K562 (cell line): ENCODE measurements at regions not wholly inside any gene's neighbourhood (a gene's known extent, or its start where the extent isn't known, plus 50 kb on each side); places are given as distances from the start of the nearest gene placed in this dataset.

Source experiments
- ATAC-seq: fragments of 200-7000 bp; cut with Tn5 transposase; 3 replicates; pipeline ENCODE4 v1.9.1; 2020; ENCODE audit warnings: moderate library complexity
- BruUV-seq: library from RNA; stranded (reverse); fragments of 400-500 nt; replicated peaks from 2 replicates; lab custom pipeline; 2021; lab: Mats Ljungman, UMichigan
- CTCF ChIA-PET: fragments of 300-600 bp; formaldehyde crosslinking; extraction: SDS; loops from one replicate; lab custom pipeline; 2021; ENCODE audit warnings: low intra/inter-chr PET ratio; lab: Yijun Ruan, JAX
- POLR2A ChIA-PET: fragments of 300-600, 350-650 bp; sonication (Branson Sonifier 250); formaldehyde crosslinking; extraction: SDS; loops from one replicate; lab custom pipeline; 2021; ENCODE audit warnings: antibody characterized with exemption, inconsistent platforms; lab: Yijun Ruan, JAX
- DNase-seq, 4 experiments: peaks; one replicate each; pipeline versions ENCODE4 v3.0.0 to v3.0.0-alpha.2; 2011 to 2018; ENCODE audit warnings: low spot score in 3 of 4, mixed read lengths in 3 of 4; ENCODE audit errors: extremely low read depth in 1 of 4
- FAIRE-seq: peaks from 2 replicates; lab custom pipeline; 2011; peaks lifted over from hg19 to GRCh38; lab: Jason Lieb, UNC
- H2AFZ ChIP-seq: 2 replicates; pipeline ENCODE4 v1.6.0; 2011; ENCODE audit warnings: low read depth, low read length, control low read depth, inconsistent platforms
- H3K27ac ChIP-seq: fragments of 200-600 bp; 3 replicates; pipeline ENCODE4 v1.8.0; 2011; ENCODE audit warnings: low read depth, mild to moderate bottlenecking, control low read depth, inconsistent platforms, low read length, moderate library complexity, mixed read lengths; ENCODE audit errors: extremely low read depth
- H3K27me3 ChIP-seq, 2 experiments: fragments of 300-600 bp in 1 of 2; 2 replicates in 1 of 2; 3 replicates in 1 of 2; pipeline versions ENCODE4 v1.6.0 to v1.8.0; 2011; ENCODE audit warnings: inconsistent platforms in 2 of 2, low read length in 2 of 2, mild to moderate bottlenecking in 1 of 2, mixed read lengths in 1 of 2, moderate library complexity in 1 of 2; ENCODE audit not compliant: control insufficient read depth in 2 of 2, insufficient read depth in 2 of 2
- H3K36me3 ChIP-seq: fragments of 300-600 bp; 3 replicates; pipeline ENCODE4 v1.8.0; 2011; ENCODE audit warnings: mild to moderate bottlenecking, low read length, inconsistent platforms; ENCODE audit not compliant: control insufficient read depth, insufficient read depth
- H3K4me1 ChIP-seq, 2 experiments: fragments of 200-600 bp in 1 of 2; replicated peaks in 1 of 2; 2 replicates in 1 of 2; 3 replicates in 1 of 2; pipeline versions ENCODE4 v1.5.1 to v1.8.0; 2011; ENCODE audit warnings: inconsistent platforms in 2 of 2, low read length in 2 of 2, mild to moderate bottlenecking in 1 of 2, mixed read lengths in 1 of 2, moderate library complexity in 1 of 2; ENCODE audit not compliant: control insufficient read depth in 2 of 2, insufficient read depth in 2 of 2
- H3K4me2 ChIP-seq: 2 replicates; pipeline ENCODE4 v1.6.1; 2011; ENCODE audit warnings: low read length, control low read depth, inconsistent platforms, mixed read lengths; ENCODE audit not compliant: insufficient read depth
- H3K4me3 ChIP-seq: fragments of 200-600 bp; sonication (generic), shearing (Covaris generic); 2 replicates; pipeline ENCODE4 v1.5.1; 2016; ENCODE audit warnings: control low read depth, inconsistent platforms
- H3K79me2 ChIP-seq: fragments of 200-600 bp; 3 replicates; pipeline ENCODE4 v1.8.0; 2011; ENCODE audit warnings: low read length, inconsistent platforms; ENCODE audit not compliant: control insufficient read depth, insufficient read depth
- H3K9ac ChIP-seq, 2 experiments: 2 replicates each; pipeline versions ENCODE4 v1.6.0 to v1.6.1; 2011; ENCODE audit warnings: low read depth in 2 of 2, low read length in 2 of 2, control low read depth in 1 of 2, inconsistent platforms in 1 of 2, mild to moderate bottlenecking in 1 of 2, mixed read lengths in 1 of 2; ENCODE audit not compliant: insufficient read depth in 1 of 2
- H3K9me1 ChIP-seq: one replicate; pipeline ENCODE4 v1.6.0; 2011; ENCODE audit warnings: inconsistent platforms, mild to moderate bottlenecking, low read length, moderate library complexity; ENCODE audit not compliant: control insufficient read depth, insufficient read depth
- H3K9me3 ChIP-seq: replicated peaks from 2 replicates; pipeline ENCODE4 v1.5.1; 2011; ENCODE audit warnings: low read depth, low read length, inconsistent platforms; ENCODE audit not compliant: control insufficient read depth, insufficient read depth
- H4K20me1 ChIP-seq: replicated peaks from 2 replicates; pipeline ENCODE4 v1.6.1; 2011; ENCODE audit warnings: low read length, inconsistent platforms, mixed read lengths; ENCODE audit not compliant: control insufficient read depth, insufficient read depth
- C11orf30 ChIP-seq: fragments of 450-650 bp; IDR thresholded peaks from 2 replicates; pipeline ENCODE4 v1.6.1; 2016; ENCODE audit warnings: low read depth, mild to moderate bottlenecking
- CBX1 ChIP-seq: sonication (generic); IDR thresholded peaks from 2 replicates; pipeline ENCODE4 v1.6.1; 2016; ENCODE audit warnings: antibody characterized with exemption, low read depth, mild to moderate bottlenecking
- DMBX1 ChIP-seq: fragments of 250-450 bp; sonication (Bioruptor Pico); IDR thresholded peaks from 2 replicates; pipeline ENCODE4 v1.8.0; 2022; ENCODE audit warnings: inconsistent platforms, mild to moderate bottlenecking, moderate library complexity, borderline replicate concordance
- EP400 ChIP-seq: fragments of 450-650 bp; IDR thresholded peaks from 2 replicates; pipeline ENCODE4 v1.6.1; 2017; ENCODE audit warnings: antibody characterized with exemption, mild to moderate bottlenecking, moderate library complexity
- ETV5 ChIP-seq: sonication (generic); formaldehyde crosslinking; IDR thresholded peaks from 2 replicates; pipeline ENCODE4 v1.4.0; 2020; ENCODE audit warnings: low read depth, mild to moderate bottlenecking, missing genetic modification reagents
- FUS ChIP-seq: fragments of 200-400 bp; formaldehyde crosslinking; optimal IDR thresholded peaks from 2 replicates; pipeline ENCODE3; 2017; ENCODE audit warnings: low read depth, low read length
- HES1 ChIP-seq: fragments of 450-650 bp; IDR thresholded peaks from 2 replicates; pipeline ENCODE4 v1.6.1; 2016; ENCODE audit warnings: low read depth, mild to moderate bottlenecking, moderate library complexity
- NFIC ChIP-seq: fragments of 450-650 bp; IDR thresholded peaks from 2 replicates; pipeline ENCODE4 v1.6.1; 2017; ENCODE audit warnings: mild to moderate bottlenecking, inconsistent platforms
- PCBP2 ChIP-seq: fragments of 200-400 bp; formaldehyde crosslinking; IDR thresholded peaks from 2 replicates; pipeline ENCODE4 v1.6.1; 2018; ENCODE audit warnings: low read length, low read depth, mild to moderate bottlenecking, moderate library complexity; ENCODE audit not compliant: poor library complexity, severe bottlenecking
- RCOR1 ChIP-seq, 2 experiments: IDR thresholded peaks; 2 replicates each; pipeline ENCODE4 v1.6.1; 2012; ENCODE audit warnings: low read depth in 2 of 2, low read length in 2 of 2, borderline replicate concordance in 1 of 2, improper control_type of control experiment in 1 of 2
- SMARCA5 ChIP-seq: fragments of 450-650 bp; IDR thresholded peaks from 2 replicates; pipeline ENCODE4 v1.6.1; 2016
- SMARCE1 ChIP-seq: fragments of 450-650 bp; IDR thresholded peaks from 2 replicates; pipeline ENCODE4 v1.7.1; 2016; ENCODE audit warnings: mild to moderate bottlenecking
- SRSF3 ChIP-seq: fragments of 200-400 bp; formaldehyde crosslinking; IDR thresholded peaks from 2 replicates; pipeline ENCODE4 v1.6.1; 2016; ENCODE audit warnings: mild to moderate bottlenecking, low read length, moderate library complexity; ENCODE audit not compliant: insufficient read depth
- U2AF1 ChIP-seq: fragments of 200-400 bp; formaldehyde crosslinking; optimal IDR thresholded peaks from 2 replicates; pipeline ENCODE3; 2017; ENCODE audit warnings: mild to moderate bottlenecking, low read depth, low read length, moderate library complexity
- ZNF311 ChIP-seq: fragments of 250-450 bp; sonication (Bioruptor Pico); IDR thresholded peaks from 2 replicates; pipeline ENCODE4 v1.4.0; 2020; ENCODE audit warnings: mild to moderate bottlenecking, moderate library complexity
- WGBS: fragments of 100-300 bp; shearing (Covaris generic); methylation state at CpG from one replicate; pipeline ENCODE4 v1.1.6; 2016; ENCODE audit warnings: low coverage, mixed read lengths; ENCODE audit not compliant: insufficient coverage; ENCODE audit errors: missing lambda C conversion rate; 5-methylcytosine and 5-hydroxymethylcytosine counted together
- in situ Hi-C: fragments of 300-500 bp; cut with MboI; formaldehyde crosslinking; loops from 4 replicates; pipeline ENCODE4 v1.15.0; 2018; ENCODE audit warnings: inconsistent platforms, mixed read lengths
- intact Hi-C: fragments of 100-400 bp; cut with micrococcal nuclease; formaldehyde crosslinking; loops from 2 replicates; pipeline ENCODE4 v1.14.2; 2022
- TF ChIP-seq, protein P1 (sequence below): sonication (generic); formaldehyde crosslinking; IDR thresholded peaks from 2 replicates; pipeline ENCODE4 v1.8.0; 2022; ENCODE audit warnings: mild to moderate bottlenecking, low read depth, missing genetic modification reagents

DNA sequence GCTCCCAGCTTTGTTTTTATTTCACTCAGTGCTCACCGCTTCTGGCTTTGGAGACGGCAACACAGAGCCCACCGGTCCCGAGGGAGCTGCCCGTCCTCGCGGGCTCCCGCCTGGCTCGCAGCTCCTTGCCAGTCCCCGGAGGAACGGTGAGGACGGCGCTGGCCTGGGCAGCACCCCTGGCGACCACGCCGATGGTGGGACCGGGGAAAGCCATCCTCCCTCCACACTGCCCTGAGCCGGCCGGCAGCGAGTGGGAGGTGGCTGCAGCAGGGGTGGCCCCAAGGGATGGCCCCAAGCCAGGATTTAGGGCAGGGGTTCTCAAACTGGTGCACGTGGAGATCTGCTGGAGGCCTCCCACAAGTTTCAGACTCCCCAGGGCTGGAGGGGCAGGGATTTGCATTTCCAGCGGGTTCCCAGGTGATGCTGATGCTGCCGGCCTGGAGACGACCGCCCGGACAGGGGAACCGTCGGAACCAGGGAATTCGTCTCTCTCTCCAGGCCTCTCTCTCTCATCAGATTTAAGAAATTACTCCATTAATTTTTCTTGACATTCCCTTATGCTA lies 293.2 kb upstream of the IRX4 start:
- under 1% methylated on average over 29 of the region's 29 CpGs for WGBS
- no peak overlapping the region for H3K9ac ChIP-seq
- peaks cover 4% of the 10 kb centered on the region for H3K9me1 ChIP-seq
- BruUV-seq = no TSS peak
- H4K20me1 ChIP-seq = peaks cover 7% of the 10 kb centered on the region; the same call in 1 of the 2 replicates
- no peak for DNase-seq
- H3K27ac ChIP-seq = no peak overlapping the region
- no peak for FAIRE-seq
- POLR2A ChIA-PET = interaction anchor here (0.5 to 0.6 kb wide), 2 partner anchors 9 to 487 kb away, joined by 3 read pairs; no protein-coding TSS in a partner anchor
- H2AFZ ChIP-seq = no peak overlapping the region
- H3K79me2 ChIP-seq = no peaks in the 10 kb centered on the region
- no peak for ATAC-seq
- in situ Hi-C loops = no loop called here
- H3K4me1 ChIP-seq = no peaks in the 10 kb centered on the region; a peak in 1 of 5 replicates
- H3K36me3 ChIP-seq = no peaks in the 10 kb centered on the region
- intact Hi-C loops = no loop called here
- H3K4me2 ChIP-seq = no peak overlapping the region
- peaks cover 43 to 68% of the 10 kb centered on the region in 2 experiments for H3K27me3 ChIP-seq
- H3K4me3 ChIP-seq = no peak overlapping the region
- H3K9me3 ChIP-seq = no peaks in the 10 kb centered on the region
- CTCF ChIA-PET = no interaction called here
- TF ChIP-seq PCBP2 = no peak
- no peak for TF ChIP-seq ETV5
- TF ChIP-seq FUS = no peak
- no peak for TF ChIP-seq ZNF311
- no peak for TF ChIP-seq NFIC
- TF ChIP-seq, protein P1, sequence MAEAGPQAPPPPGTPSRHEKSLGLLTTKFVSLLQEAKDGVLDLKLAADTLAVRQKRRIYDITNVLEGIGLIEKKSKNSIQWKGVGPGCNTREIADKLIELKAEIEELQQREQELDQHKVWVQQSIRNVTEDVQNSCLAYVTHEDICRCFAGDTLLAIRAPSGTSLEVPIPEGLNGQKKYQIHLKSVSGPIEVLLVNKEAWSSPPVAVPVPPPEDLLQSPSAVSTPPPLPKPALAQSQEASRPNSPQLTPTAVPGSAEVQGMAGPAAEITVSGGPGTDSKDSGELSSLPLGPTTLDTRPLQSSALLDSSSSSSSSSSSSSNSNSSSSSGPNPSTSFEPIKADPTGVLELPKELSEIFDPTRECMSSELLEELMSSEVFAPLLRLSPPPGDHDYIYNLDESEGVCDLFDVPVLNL (CRISPR knock-in tag) = no peak
- no peak for TF ChIP-seq SRSF3
- no peak for TF ChIP-seq C11orf30
- TF ChIP-seq DMBX1 (CRISPR knock-in tag) = no peak
- no peak for TF ChIP-seq CBX1
- TF ChIP-seq SMARCA5 = no peak
- TF ChIP-seq SMARCE1 = no peak
- TF ChIP-seq U2AF1 = no peak
- no peak for TF ChIP-seq EP400
- TF ChIP-seq HES1 = no peak
- no peak for TF ChIP-seq RCOR1 (IDR thresholded peaks at IDR 0.05; ENCODE audit: borderline replicate concordance in 1 of 2, low read depth in 2 of 2, low read length in 2 of 2)
